Esophagus squamous epithelium (tissue), 5 donors: ENCODE measurements at regions not wholly inside any gene's neighbourhood (a gene's known extent, or its start where the extent isn't known, plus 50 kb on each side); places are given as distances from the start of the nearest gene placed in this dataset.
"Not testable (repeated sequence)": the region's sequence is repeated elsewhere in the genome, so short reads cannot be mapped to it uniquely, and the experiment has no call there.

Experiments
- DNase-seq: peaks from one replicate; lab custom pipeline; 2025; lab: John Stamatoyannopoulos, UW
- H3K27ac ChIP-seq, 4 donors: fragments of 200-600 bp; sonication (generic); one replicate each; pipeline ENCODE4 v1.5.1; 2016 to 2019; ENCODE audit warnings: mild to moderate bottlenecking in 1 of 4
- H3K27me3 ChIP-seq, 4 donors: fragments of 200-600 bp; sonication (generic); 1 replicate in 3 of 4; 2 replicates in 1 of 4; pipeline versions ENCODE4 v1.5.1 to v1.6.0; 2017 to 2021; ENCODE audit warnings: antibody characterized with exemption in 1 of 4
- H3K36me3 ChIP-seq, 3 donors: fragments of 200-600 bp; sonication (generic); one replicate each; pipeline ENCODE4 v1.5.1; 2016 to 2019
- H3K4me1 ChIP-seq, 3 donors: fragments of 200-600 bp; sonication (generic); one replicate each; pipeline ENCODE4 v1.5.1; 2017 to 2019
- H3K4me3 ChIP-seq, 4 donors: fragments of 200-600 bp; sonication (generic); 1 replicate in 3 of 4; 2 replicates in 1 of 4; pipeline ENCODE4 v1.5.1; 2016 to 2019; ENCODE audit warnings: mild to moderate bottlenecking in 2 of 4, moderate library complexity in 1 of 4
- H3K9me3 ChIP-seq, 3 donors: fragments of 200-600 bp; sonication (generic); one replicate each; pipeline ENCODE4 v1.5.1; 2016 to 2019
- CTCF ChIP-seq, 6 experiments: fragments of 450-650 bp in 4 of 6; fragments of 200-600 bp in 2 of 6; sonication (generic) in 2 of 6; IDR thresholded peaks; one replicate each; pipeline ENCODE4 v1.5.1; 2016 to 2019; ENCODE audit warnings: antibody characterized with exemption in 6 of 6, mild to moderate bottlenecking in 4 of 6, moderate library complexity in 4 of 6
- POLR2A ChIP-seq, 4 donors: fragments of 450-650 bp; IDR thresholded peaks; one replicate each; pipeline ENCODE4 v1.6.1; 2017; ENCODE audit warnings: antibody characterized with exemption in 4 of 4, mild to moderate bottlenecking in 4 of 4, moderate library complexity in 3 of 4
- WGBS, 2 donors: methylation state at CpG; one replicate each; pipeline ENCODE4 v1.1.5; 2018; 5-methylcytosine and 5-hydroxymethylcytosine counted together
- intact Hi-C: fragments of 100-400 bp; cut with DNase I; formaldehyde crosslinking; loops from one replicate; pipeline ENCODE4 v1.15.0; 2022
- donor health status: DM: yes; HTN: yes; CAD: no.

GRCh38 chr22:25334162-25334490, 114.7 kb downstream of the CRYBB2 start:
- no peak for DNase-seq
- TF ChIP-seq CTCF (IDR thresholded peaks at IDR 0.05) (peak in 5 of 6 experiments; percentile 16 to 52 (median 25)), POLR2A (IDR thresholded peaks at IDR 0.05) (no peak)
- no peak overlapping the region for H3K27ac ChIP-seq
- no peaks in the 10 kb centered on the region for H3K27me3 ChIP-seq
- H3K4me1 ChIP-seq, result no peaks in the 10 kb centered on the region
- no peak overlapping the region for H3K4me3 ChIP-seq
- peaks cover 0 to 9% (median 0%) of the 10 kb centered on the region in 3 donors for H3K9me3 ChIP-seq
- H3K36me3 ChIP-seq, result no peaks in the 10 kb centered on the region
- WGBS, 2 donors, result 34 to 38% methylated on average over 6 to 8 of the region's 10 CpGs
- intact Hi-C loops, result no loop called here

GRCh38 chr22:25334631-25335030, 115.2 kb downstream of the CRYBB2 start:
- 94% methylated on average over 15 of the region's 17 CpGs; no CpG with 5 or more reads in 1 of the 2 donors for WGBS, 2 donors
- peaks cover 0 to 11% (median 3%) of the 10 kb centered on the region in 3 donors for H3K9me3 ChIP-seq
- H3K4me1 ChIP-seq, H3K4me3 ChIP-seq, H3K36me3 ChIP-seq, intact Hi-C loops, H3K27ac ChIP-seq, DNase-seq, H3K27me3 ChIP-seq: not testable (repeated sequence)

GRCh38 chr22:25335276-25335675, 115.8 kb downstream of the CRYBB2 start:
- intact Hi-C loops, H3K27ac ChIP-seq, DNase-seq, H3K36me3 ChIP-seq, H3K27me3 ChIP-seq, H3K4me1 ChIP-seq, H3K4me3 ChIP-seq: not testable (repeated sequence)
- peaks cover 0 to 11% (median 6%) of the 10 kb centered on the region in 3 donors for H3K9me3 ChIP-seq
- 74 to 84% methylated on average over 4 of the region's 4 CpGs for WGBS, 2 donors

GRCh38 chr22:25340536-25340935, 121.1 kb downstream of the CRYBB2 start:
- 95 to 98% methylated on average over 5 of the region's 5 CpGs for whole genome bisulfite sequencing, 2 donors
- H3K4me1 ChIP-seq, intact Hi-C loops, DNase-seq, H3K4me3 ChIP-seq, H3K27ac ChIP-seq, H3K27me3 ChIP-seq, H3K36me3 ChIP-seq: not testable (repeated sequence)
- H3K9me3 ChIP-seq, result peaks cover 0 to 11% (median 6%) of the 10 kb centered on the region in 3 donors

GRCh38 chr22:25344366-25344765, 124.9 kb downstream of the CRYBB2 start:
- 100% methylated on average over 1 of the region's 10 CpGs; no CpG with 5 or more reads in 1 of the 2 donors for WGBS, 2 donors
- H3K27ac ChIP-seq, intact Hi-C loops, H3K27me3 ChIP-seq, H3K9me3 ChIP-seq, H3K4me3 ChIP-seq, DNase-seq, H3K4me1 ChIP-seq: not testable (repeated sequence)
- H3K36me3 ChIP-seq, result peaks cover 0 to 31% (median 0%) of the 10 kb centered on the region in 3 donors

- 93 to 94% methylated on average over 8 to 16 of the region's 29 CpGs for WGBS, 2 donors
- intact Hi-C loops, result no loop called here
- no peak for TF ChIP-seq CTCF (IDR thresholded peaks at IDR 0.05)
- TF ChIP-seq POLR2A (IDR thresholded peaks at IDR 0.05), result no peak
- Histone ChIP-seq H3K4me3 (no peak overlapping the region), H3K27ac (no peak overlapping the region), H3K36me3 (peaks cover 0 to 58% (median 6%) of the 10 kb centered on the region in 3 donors), H3K27me3 (no peaks in the 10 kb centered on the region), H3K9me3 (no peaks in the 10 kb centered on the region), H3K4me1 (peaks cover 0 to 11% (median 0%) of the 10 kb centered on the region in 3 donors)
- no peak for DNase-seq
These were observed 127.7 kb downstream of the CRYBB2 start for GRCh38 chr22:25346859-25347751.

GRCh38 chr22:25347752-25348102, 128.3 kb downstream of the CRYBB2 start:
- intact Hi-C loops, result no loop called here
- no peaks in the 10 kb centered on the region for H3K9me3 ChIP-seq
- H3K4me1 ChIP-seq, result peaks cover 0 to 11% (median 0%) of the 10 kb centered on the region in 3 donors
- no peak for DNase-seq
- TF ChIP-seq POLR2A (IDR thresholded peaks at IDR 0.05), result no peak
- TF ChIP-seq CTCF (IDR thresholded peaks at IDR 0.05), result no peak
- no peak overlapping the region for H3K27ac ChIP-seq
- peaks cover 0 to 64% (median 6%) of the 10 kb centered on the region in 3 donors for H3K36me3 ChIP-seq
- WGBS, 2 donors, result 61 to 75% methylated on average over 3 of the region's 3 CpGs
- H3K4me3 ChIP-seq, result no peak overlapping the region
- no peaks in the 10 kb centered on the region for H3K27me3 ChIP-seq
